ENCODE measurements at regions not wholly inside any gene's neighbourhood (a gene's known extent, or its start where the extent isn't known, plus 50 kb on each side); places are given as distances from the start of the nearest gene placed in this dataset.
"Not testable (repeated sequence)": the region's sequence is repeated elsewhere in the genome, so short reads cannot be mapped to it uniquely, and the experiment has no call there.

GRCh38 chr7:79984210-79984609, 150.4 kb upstream of the GNAI1 start:
- Histone ChIP-seq H3K9me3 (ENCODE audit: control insufficient read depth, insufficient read depth, low read length) (no peaks in the 10 kb centered on the region), H3K36me3 (ENCODE audit: control insufficient read depth, insufficient read depth, low read length) (no peaks in the 10 kb centered on the region), H3K4me3 (ENCODE audit: low read length) (no peak overlapping the region), H3K27ac (ENCODE audit: low read length) (no peak overlapping the region), H3K4me1 (ENCODE audit: control insufficient read depth, insufficient read depth, low read length) (no peaks in the 10 kb centered on the region), H3K27me3 (ENCODE audit: control insufficient read depth, insufficient read depth, low read length) (no peaks in the 10 kb centered on the region)
- no CpG with 5 or more reads among the region's 2 CpGs for WGBS (ENCODE audit: insufficient coverage, insufficient read length)
- DNase-seq (ENCODE audit: low read depth, low spot score): no peak

- Histone ChIP-seq H3K27me3 (ENCODE audit: control insufficient read depth, insufficient read depth, low read length) (no peaks in the 10 kb centered on the region), H3K9me3 (ENCODE audit: control insufficient read depth, insufficient read depth, low read length) (no peaks in the 10 kb centered on the region), H3K36me3 (ENCODE audit: control insufficient read depth, insufficient read depth, low read length) (no peaks in the 10 kb centered on the region), H3K27ac (ENCODE audit: low read length) (no peak overlapping the region), H3K4me1 (ENCODE audit: control insufficient read depth, insufficient read depth, low read length) (no peaks in the 10 kb centered on the region), H3K4me3 (ENCODE audit: low read length) (no peak overlapping the region)
- WGBS (ENCODE audit: insufficient coverage, insufficient read length): no CpG with 5 or more reads among the region's 2 CpGs
- no peak for DNase-seq (ENCODE audit: low read depth, low spot score)
These were observed 152.4 kb upstream of the GNAI1 start for GRCh38 chr7:79982141-79982770.

GRCh38 chr7:79980376-79980775, 154.3 kb upstream of the GNAI1 start:
- no CpG with 5 or more reads among the region's 1 CpG for WGBS (ENCODE audit: insufficient coverage, insufficient read length)
- Histone ChIP-seq H3K4me3 (ENCODE audit: low read length) (no peak overlapping the region), H3K36me3 (ENCODE audit: control insufficient read depth, insufficient read depth, low read length) (no peaks in the 10 kb centered on the region), H3K27ac (ENCODE audit: low read length) (no peak overlapping the region), H3K4me1 (ENCODE audit: control insufficient read depth, insufficient read depth, low read length) (no peaks in the 10 kb centered on the region), H3K27me3 (ENCODE audit: control insufficient read depth, insufficient read depth, low read length) (no peaks in the 10 kb centered on the region), H3K9me3 (ENCODE audit: control insufficient read depth, insufficient read depth, low read length) (no peaks in the 10 kb centered on the region)
- no peak for DNase-seq (ENCODE audit: low read depth, low spot score)

GRCh38 chr7:79979437-79979836, 155.2 kb upstream of the GNAI1 start:
- no peak for DNase-seq (ENCODE audit: low read depth, low spot score)
- no peak overlapping the region for H3K27ac ChIP-seq (ENCODE audit: low read length)
- no peaks in the 10 kb centered on the region for H3K9me3 ChIP-seq (ENCODE audit: control insufficient read depth, insufficient read depth, low read length)
- H3K4me1 ChIP-seq (ENCODE audit: control insufficient read depth, insufficient read depth, low read length): no peaks in the 10 kb centered on the region
- H3K4me3 ChIP-seq (ENCODE audit: low read length): no peak overlapping the region
- no peaks in the 10 kb centered on the region for H3K36me3 ChIP-seq (ENCODE audit: control insufficient read depth, insufficient read depth, low read length)
- WGBS (ENCODE audit: insufficient coverage, insufficient read length): no CpG with 5 or more reads among the region's 2 CpGs
- H3K27me3 ChIP-seq (ENCODE audit: control insufficient read depth, insufficient read depth, low read length): no peaks in the 10 kb centered on the region

- Histone ChIP-seq H3K27ac (ENCODE audit: low read length) (no peak overlapping the region), H3K27me3 (ENCODE audit: control insufficient read depth, insufficient read depth, low read length) (no peaks in the 10 kb centered on the region), H3K9me3 (ENCODE audit: control insufficient read depth, insufficient read depth, low read length) (no peaks in the 10 kb centered on the region), H3K4me3 (ENCODE audit: low read length) (no peak overlapping the region), H3K36me3 (ENCODE audit: control insufficient read depth, insufficient read depth, low read length) (no peaks in the 10 kb centered on the region), H3K4me1 (ENCODE audit: control insufficient read depth, insufficient read depth, low read length) (no peaks in the 10 kb centered on the region)
- WGBS (ENCODE audit: insufficient coverage, insufficient read length): no CpG with 5 or more reads among the region's 16 CpGs
- no peak for DNase-seq (ENCODE audit: low read depth, low spot score)
These were observed 157.2 kb upstream of the GNAI1 start for GRCh38 chr7:79977481-79977880.

- H3K27ac ChIP-seq (ENCODE audit: low read length); H3K4me1 ChIP-seq (ENCODE audit: control insufficient read depth, insufficient read depth, low read length); H3K27me3 ChIP-seq (ENCODE audit: control insufficient read depth, insufficient read depth, low read length); H3K4me3 ChIP-seq (ENCODE audit: low read length); DNase-seq (ENCODE audit: low read depth, low spot score); H3K9me3 ChIP-seq (ENCODE audit: control insufficient read depth, insufficient read depth, low read length); H3K36me3 ChIP-seq (ENCODE audit: control insufficient read depth, insufficient read depth, low read length): not testable (repeated sequence)
- WGBS (ENCODE audit: insufficient coverage, insufficient read length): no CpG with 5 or more reads among the region's 5 CpGs
These were observed 158.0 kb upstream of the GNAI1 start for GRCh38 chr7:79976711-79977020.

- H3K4me3 ChIP-seq (ENCODE audit: low read length); H3K27me3 ChIP-seq (ENCODE audit: control insufficient read depth, insufficient read depth, low read length); DNase-seq (ENCODE audit: low read depth, low spot score); H3K27ac ChIP-seq (ENCODE audit: low read length); H3K4me1 ChIP-seq (ENCODE audit: control insufficient read depth, insufficient read depth, low read length); H3K9me3 ChIP-seq (ENCODE audit: control insufficient read depth, insufficient read depth, low read length); H3K36me3 ChIP-seq (ENCODE audit: control insufficient read depth, insufficient read depth, low read length): not testable (repeated sequence)
- WGBS (ENCODE audit: insufficient coverage, insufficient read length): no CpG with 5 or more reads among the region's 26 CpGs
These were observed 158.5 kb upstream of the GNAI1 start for GRCh38 chr7:79975986-79976710.

- no CpG with 5 or more reads among the region's 1 CpG for WGBS (ENCODE audit: insufficient coverage, insufficient read length)
- no peaks in the 10 kb centered on the region for H3K27me3 ChIP-seq (ENCODE audit: control insufficient read depth, insufficient read depth, low read length)
- no peak overlapping the region for H3K4me3 ChIP-seq (ENCODE audit: low read length)
- H3K9me3 ChIP-seq (ENCODE audit: control insufficient read depth, insufficient read depth, low read length): no peaks in the 10 kb centered on the region
- no peaks in the 10 kb centered on the region for H3K4me1 ChIP-seq (ENCODE audit: control insufficient read depth, insufficient read depth, low read length)
- no peaks in the 10 kb centered on the region for H3K36me3 ChIP-seq (ENCODE audit: control insufficient read depth, insufficient read depth, low read length)
- DNase-seq (ENCODE audit: low read depth, low spot score): no peak
- H3K27ac ChIP-seq (ENCODE audit: low read length): no peak overlapping the region
These were observed 161.2 kb upstream of the GNAI1 start for GRCh38 chr7:79973455-79973854.

GRCh38 chr7:79971058-79971457, 163.6 kb upstream of the GNAI1 start:
- H3K4me3 ChIP-seq (ENCODE audit: low read length): no peak overlapping the region
- no peak overlapping the region for H3K27ac ChIP-seq (ENCODE audit: low read length)
- H3K4me1 ChIP-seq (ENCODE audit: control insufficient read depth, insufficient read depth, low read length): 0 out of 2 replicates have a peak, but pooled peaks cover 2% of the 10 kb centered on the region
- WGBS (ENCODE audit: insufficient coverage, insufficient read length): no CpG with 5 or more reads among the region's 3 CpGs
- no peaks in the 10 kb centered on the region for H3K36me3 ChIP-seq (ENCODE audit: control insufficient read depth, insufficient read depth, low read length)
- H3K9me3 ChIP-seq (ENCODE audit: control insufficient read depth, insufficient read depth, low read length): no peaks in the 10 kb centered on the region
- H3K27me3 ChIP-seq (ENCODE audit: control insufficient read depth, insufficient read depth, low read length): no peaks in the 10 kb centered on the region
- DNase-seq (ENCODE audit: low read depth, low spot score): no peak

- DNase-seq (ENCODE audit: low read depth, low spot score): no peak
- H3K27ac ChIP-seq (ENCODE audit: low read length): no peak overlapping the region
- no peaks in the 10 kb centered on the region for H3K27me3 ChIP-seq (ENCODE audit: control insufficient read depth, insufficient read depth, low read length)
- WGBS (ENCODE audit: insufficient coverage, insufficient read length): no CpG with 5 or more reads among the region's 2 CpGs
- no peak overlapping the region for H3K4me3 ChIP-seq (ENCODE audit: low read length)
- no peaks in the 10 kb centered on the region for H3K9me3 ChIP-seq (ENCODE audit: control insufficient read depth, insufficient read depth, low read length)
- 0 out of 2 replicates have a peak, but pooled peaks cover 2% of the 10 kb centered on the region for H3K4me1 ChIP-seq (ENCODE audit: control insufficient read depth, insufficient read depth, low read length)
- no peaks in the 10 kb centered on the region for H3K36me3 ChIP-seq (ENCODE audit: control insufficient read depth, insufficient read depth, low read length)
These were observed 165.7 kb upstream of the GNAI1 start for GRCh38 chr7:79968894-79969293.

Measured in iPS DF 6.9 (cell line).